Erythroblast (primary cell): ENCODE measurements at regions not wholly inside any gene's neighbourhood (a gene's known extent, or its start where the extent isn't known, plus 50 kb on each side); places are given as distances from the start of the nearest gene placed in this dataset.

Experiments
- GATA1 ChIP-seq: IDR thresholded peaks from 2 replicates; pipeline ENCODE4 v1.6.1; 2011; ENCODE audit warnings: low read depth, mild to moderate bottlenecking, control low read depth, low read length, moderate library complexity
- POLR2A ChIP-seq: IDR thresholded peaks from 2 replicates; pipeline ENCODE4 v1.6.1; 2011; ENCODE audit warnings: mild to moderate bottlenecking, low read length

GRCh38 chrX:108875548-108875947 is 139.2 kb upstream of the IRS4 start:
- TF ChIP-seq POLR2A (no peak), GATA1 (no peak)
